ENCODE measurements at regions not wholly inside any gene's neighbourhood (a gene's known extent, or its start where the extent isn't known, plus 50 kb on each side); places are given as distances from the start of the nearest gene placed in this dataset.

GRCh38 chr20:24833592-24833991 lies 115.5 kb upstream of the CST7 start:
- H3K27ac Mint-ChIP-seq: no peak overlapping the region
- no peaks in the 10 kb centered on the region for H3K9me3 Mint-ChIP-seq
- no peaks in the 10 kb centered on the region for H3K36me3 Mint-ChIP-seq
- peaks cover 8% of the 10 kb centered on the region for H3K4me1 Mint-ChIP-seq
- H3K27me3 Mint-ChIP-seq (ENCODE audit: low read depth): peaks cover 4% of the 10 kb centered on the region
- no peak for DNase-seq (ENCODE audit: low spot score in 2 of 2, unreplicated experiment in 2 of 2)
- H3K4me3 Mint-ChIP-seq: no peak overlapping the region
- TF ChIP-seq CTCF (IDR thresholded peaks at IDR 0.05; ENCODE audit: unreplicated experiment): no peak

- DNase-seq (ENCODE audit: low spot score in 2 of 2, unreplicated experiment in 2 of 2): no peak
- no peak for TF ChIP-seq CTCF (IDR thresholded peaks at IDR 0.05; ENCODE audit: unreplicated experiment)
- Mint-ChIP-seq H3K4me3 (no peak overlapping the region), H3K27me3 (ENCODE audit: low read depth) (peaks cover 4% of the 10 kb centered on the region), H3K9me3 (no peaks in the 10 kb centered on the region), H3K27ac (no peak overlapping the region), H3K4me1 (peaks cover 8% of the 10 kb centered on the region), H3K36me3 (no peaks in the 10 kb centered on the region)
Observed at GRCh38 chr20:24834310-24834709, 114.8 kb upstream of the CST7 start.

- Mint-ChIP-seq H3K27me3 (ENCODE audit: low read depth) (peaks cover 4% of the 10 kb centered on the region), H3K36me3 (no peaks in the 10 kb centered on the region)
- TF ChIP-seq CTCF (IDR thresholded peaks at IDR 0.05; ENCODE audit: unreplicated experiment): no peak
Observed at GRCh38 chr20:24835195-24835594, 113.9 kb upstream of the CST7 start.

GRCh38 chr20:24836041-24836533 lies 113.0 kb upstream of the CST7 start:
- Mint-ChIP-seq H3K36me3 (no peaks in the 10 kb centered on the region), H3K27ac (no peak overlapping the region)
- no peak for DNase-seq (ENCODE audit: low spot score in 2 of 2, unreplicated experiment in 2 of 2)

More at GRCh38 chr20:24835195-24835594, 113.9 kb upstream of the CST7 start:
- Mint-ChIP-seq H3K27ac (no peak overlapping the region), H3K4me3 (no peak overlapping the region), H3K4me1 (peaks cover 8% of the 10 kb centered on the region), H3K9me3 (no peaks in the 10 kb centered on the region)
- DNase-seq (ENCODE audit: low spot score in 2 of 2, unreplicated experiment in 2 of 2): no peak

GRCh38 chr20:24836661-24837299 lies 112.3 kb upstream of the CST7 start:
- H3K4me3 Mint-ChIP-seq: no peak overlapping the region
- no peak for TF ChIP-seq CTCF (IDR thresholded peaks at IDR 0.05; ENCODE audit: unreplicated experiment)
- no peaks in the 10 kb centered on the region for H3K36me3 Mint-ChIP-seq
- no peaks in the 10 kb centered on the region for H3K9me3 Mint-ChIP-seq
- H3K27ac Mint-ChIP-seq: no peak overlapping the region
- peaks cover 8% of the 10 kb centered on the region for H3K4me1 Mint-ChIP-seq
- DNase-seq (ENCODE audit: low spot score in 2 of 2, unreplicated experiment in 2 of 2): no peak
- H3K27me3 Mint-ChIP-seq (ENCODE audit: low read depth): peaks cover 4% of the 10 kb centered on the region

More at GRCh38 chr20:24836041-24836533, 113.0 kb upstream of the CST7 start:
- Mint-ChIP-seq H3K9me3 (no peaks in the 10 kb centered on the region), H3K4me1 (peaks cover 8% of the 10 kb centered on the region), H3K4me3 (no peak overlapping the region), H3K27me3 (ENCODE audit: low read depth) (peaks cover 4% of the 10 kb centered on the region)
- no peak for TF ChIP-seq CTCF (IDR thresholded peaks at IDR 0.05; ENCODE audit: unreplicated experiment)

Measured in mesothelial cell of epicardium (in vitro differentiated cells).